Duodenal mucosa (tissue), 2 donors: ENCODE measurements at regions not wholly inside any gene's neighbourhood (a gene's known extent, or its start where the extent isn't known, plus 50 kb on each side); places are given as distances from the start of the nearest gene placed in this dataset.

ENCODE experiments used
- H3K27ac ChIP-seq: one replicate; pipeline ENCODE4 v1.7.0; 2013; ENCODE audit warnings: low read depth, low read length
- H3K27me3 ChIP-seq, 2 donors: one replicate each; pipeline ENCODE4 v1.7.0; 2013; ENCODE audit warnings: low read length in 2 of 2, control low read depth in 1 of 2; ENCODE audit not compliant: insufficient read depth in 2 of 2, control insufficient read depth in 1 of 2
- H3K36me3 ChIP-seq, 2 donors: one replicate each; pipeline ENCODE4 v1.7.0; 2013; ENCODE audit warnings: low read length in 2 of 2, control low read depth in 1 of 2; ENCODE audit not compliant: insufficient read depth in 2 of 2, control insufficient read depth in 1 of 2
- H3K4me1 ChIP-seq, 2 donors: one replicate each; pipeline ENCODE4 v1.7.0; 2013; ENCODE audit warnings: low read length in 2 of 2, control low read depth in 1 of 2; ENCODE audit not compliant: insufficient read depth in 2 of 2, control insufficient read depth in 1 of 2
- H3K4me3 ChIP-seq, 2 donors: one replicate each; pipeline ENCODE4 v1.7.0; 2013; ENCODE audit warnings: low read length in 2 of 2, low read depth in 1 of 2
- H3K9ac ChIP-seq, 2 donors: one replicate each; pipeline ENCODE4 v1.7.0; 2013; ENCODE audit warnings: low read length in 2 of 2, low read depth in 1 of 2
- H3K9me3 ChIP-seq, 2 donors: one replicate each; pipeline ENCODE4 v1.7.0; 2013; ENCODE audit warnings: low read length in 2 of 2, control low read depth in 1 of 2; ENCODE audit not compliant: control insufficient read depth in 1 of 2

DNA sequence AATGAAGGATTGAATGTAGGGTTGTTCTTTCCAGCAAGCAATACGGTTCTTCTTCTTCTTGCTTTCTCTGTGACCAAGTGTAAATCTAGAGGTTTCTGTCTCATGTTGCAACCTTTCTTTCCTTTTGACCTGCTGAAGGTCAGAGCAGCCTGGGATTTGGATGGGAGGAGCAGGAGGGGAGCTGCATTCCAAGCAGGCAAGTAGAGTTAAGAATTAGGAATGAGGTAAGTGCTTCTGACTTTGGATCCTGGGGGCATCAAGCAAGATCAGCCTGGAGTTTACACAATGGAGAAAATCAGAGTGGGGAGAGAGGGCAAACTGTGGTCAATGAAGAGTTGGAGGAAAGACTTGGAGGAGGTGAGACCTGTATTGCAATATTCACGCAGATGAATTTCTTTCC, 225.6 kb upstream of the ZBED5 start:
- Histone ChIP-seq H3K36me3 (no peaks in the 10 kb centered on the region), H3K9me3 (no peaks in the 10 kb centered on the region), H3K9ac (no peak overlapping the region), H3K27me3 (peaks cover 0 to 7% of the 10 kb centered on the region in 2 donors), H3K4me3 (no peak overlapping the region), H3K27ac (no peak overlapping the region), H3K4me1 (no peaks in the 10 kb centered on the region)

DNA sequence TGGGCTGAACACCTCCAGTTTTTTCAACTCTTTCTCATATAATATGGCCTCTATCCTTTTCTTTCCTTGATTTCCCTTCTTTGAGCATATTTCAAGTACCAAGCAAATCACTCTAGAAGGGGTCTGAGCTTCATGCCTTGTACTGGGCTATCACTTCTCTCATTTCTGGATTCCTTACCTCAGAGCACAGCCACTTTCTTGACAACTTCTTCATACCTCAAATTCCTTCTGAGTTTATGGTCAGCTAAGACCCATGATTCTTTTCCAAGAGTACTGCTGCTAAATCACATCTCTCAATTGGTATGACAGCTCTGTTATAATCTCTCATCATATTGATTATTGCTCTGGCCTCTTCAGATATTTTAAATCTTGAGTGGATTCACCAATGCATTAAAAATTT, 224.8 kb upstream of the ZBED5 start:
- Histone ChIP-seq H3K4me1 (no peaks in the 10 kb centered on the region), H3K9ac (no peak overlapping the region), H3K36me3 (no peaks in the 10 kb centered on the region), H3K27me3 (peaks cover 0 to 7% of the 10 kb centered on the region in 2 donors), H3K27ac (no peak overlapping the region), H3K9me3 (no peaks in the 10 kb centered on the region), H3K4me3 (no peak overlapping the region)

DNA sequence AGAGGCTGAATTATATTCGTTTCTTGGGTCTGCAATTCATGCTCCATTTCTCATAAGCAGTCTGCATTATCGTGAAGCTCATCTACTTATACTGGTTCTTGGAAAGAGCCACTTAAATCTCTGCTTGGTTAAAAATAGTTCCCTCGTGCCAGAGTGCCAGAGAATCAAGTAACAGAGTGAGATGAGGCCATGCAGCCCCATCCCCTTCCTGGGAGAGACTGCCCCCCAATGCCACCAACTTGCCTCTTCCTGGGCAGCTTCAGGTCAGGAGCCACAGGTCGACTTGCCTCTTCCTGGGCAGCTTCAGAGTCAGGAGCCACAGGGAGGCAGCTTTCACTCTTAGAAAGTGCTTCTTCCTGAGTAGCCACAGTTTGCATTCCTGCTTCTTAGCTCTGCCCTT, 223.9 kb upstream of the ZBED5 start:
- H3K4me1 ChIP-seq: no peaks in the 10 kb centered on the region
- H3K36me3 ChIP-seq: no peaks in the 10 kb centered on the region
- peaks cover 0 to 7% of the 10 kb centered on the region in 2 donors for H3K27me3 ChIP-seq
- H3K27ac ChIP-seq: no peak overlapping the region
- no peaks in the 10 kb centered on the region for H3K9me3 ChIP-seq
- H3K9ac ChIP-seq: no peak overlapping the region
- no peak overlapping the region for H3K4me3 ChIP-seq

DNA sequence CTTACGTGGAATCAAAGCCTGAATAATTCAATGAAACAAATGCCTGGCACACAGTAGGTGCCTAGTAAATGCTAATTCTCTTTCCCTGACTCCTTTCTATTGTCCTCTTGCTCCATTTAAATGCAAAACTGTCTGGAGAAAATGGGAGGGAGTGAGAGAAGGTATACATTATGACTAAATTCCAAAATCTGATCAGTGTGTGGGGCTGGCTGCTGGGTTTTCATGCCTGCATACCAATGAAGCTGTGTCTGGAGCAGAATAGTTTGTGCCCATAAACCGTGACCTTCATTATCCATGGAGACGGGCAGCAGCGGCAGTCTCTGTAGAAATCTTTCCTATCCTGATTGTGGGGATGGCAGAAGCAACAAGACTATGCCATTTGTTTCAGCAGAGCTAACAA, 223.4 kb upstream of the ZBED5 start:
- H3K27ac ChIP-seq: no peak overlapping the region
- H3K9me3 ChIP-seq: no peaks in the 10 kb centered on the region
- H3K9ac ChIP-seq: no peak overlapping the region
- H3K4me3 ChIP-seq: no peak overlapping the region
- no peaks in the 10 kb centered on the region for H3K36me3 ChIP-seq
- peaks cover 0 to 7% of the 10 kb centered on the region in 2 donors for H3K27me3 ChIP-seq
- H3K4me1 ChIP-seq: no peaks in the 10 kb centered on the region

DNA sequence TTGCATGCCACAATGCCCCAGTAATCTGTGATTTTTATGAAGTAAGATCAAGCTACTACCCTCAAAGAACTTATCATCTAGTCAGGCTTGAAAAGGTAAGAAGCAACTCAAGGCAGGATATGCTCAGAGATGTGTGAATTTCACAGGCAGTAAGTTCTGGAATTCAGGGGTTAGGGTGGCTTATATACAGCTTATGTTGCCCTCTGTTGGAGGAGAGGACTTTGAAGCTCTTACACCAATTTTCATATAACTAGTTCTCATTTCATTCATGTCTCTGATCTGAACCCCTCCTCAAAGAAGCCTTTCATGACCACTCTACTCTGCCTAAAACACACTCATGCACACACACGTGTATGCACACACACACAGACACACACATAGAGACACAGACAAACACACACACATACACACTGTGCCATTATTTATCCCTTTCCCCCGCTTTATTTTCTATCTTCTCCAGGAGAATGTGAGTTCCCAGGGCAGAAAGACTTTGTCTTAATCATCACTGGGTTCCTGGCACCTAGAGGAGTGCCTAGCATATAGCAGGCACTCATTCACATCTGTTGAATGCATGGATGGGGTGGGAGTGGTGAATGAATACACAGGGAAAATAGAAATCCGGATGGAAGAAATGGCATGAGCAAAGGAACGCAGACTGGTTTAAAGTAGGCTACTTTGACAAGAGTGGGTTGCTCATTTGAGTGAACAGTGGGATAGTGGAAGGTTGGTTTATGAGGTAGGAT, 220.7 kb upstream of the ZBED5 start:
- no peak overlapping the region for H3K9ac ChIP-seq

DNA sequence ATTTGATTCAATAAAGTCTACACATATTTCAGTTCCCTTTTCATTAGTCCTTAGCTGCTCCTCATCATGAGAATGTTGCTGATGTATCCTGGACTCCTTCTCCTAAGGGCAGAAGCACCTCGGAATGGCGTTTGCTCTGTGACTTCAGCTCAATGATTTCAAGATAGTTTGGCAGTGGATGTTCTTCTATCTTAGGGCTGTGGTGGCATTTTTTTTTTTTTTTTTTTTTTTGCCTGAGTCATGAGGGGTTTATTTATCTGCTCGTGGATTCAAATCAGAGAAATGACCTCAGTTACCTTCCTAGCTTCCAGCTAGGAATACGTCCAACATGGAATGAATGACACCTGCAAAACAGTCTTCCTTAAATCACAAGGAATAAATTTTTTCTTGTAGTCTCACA, 220.0 kb upstream of the ZBED5 start:
- Histone ChIP-seq H3K9ac (no peak overlapping the region), H3K4me1 (no peaks in the 10 kb centered on the region), H3K9me3 (no peaks in the 10 kb centered on the region), H3K4me3 (no peak overlapping the region), H3K27me3 (no peaks in the 10 kb centered on the region), H3K36me3 (no peaks in the 10 kb centered on the region), H3K27ac (no peak overlapping the region)

More for the DNA sequence above, 220.7 kb upstream of the ZBED5 start:
- no peak overlapping the region for H3K27ac ChIP-seq
- H3K27me3 ChIP-seq: peaks cover 0 to 4% of the 10 kb centered on the region in 2 donors
- H3K4me1 ChIP-seq: no peaks in the 10 kb centered on the region
- H3K9me3 ChIP-seq: no peaks in the 10 kb centered on the region
- no peak overlapping the region for H3K4me3 ChIP-seq
- H3K36me3 ChIP-seq: no peaks in the 10 kb centered on the region

DNA sequence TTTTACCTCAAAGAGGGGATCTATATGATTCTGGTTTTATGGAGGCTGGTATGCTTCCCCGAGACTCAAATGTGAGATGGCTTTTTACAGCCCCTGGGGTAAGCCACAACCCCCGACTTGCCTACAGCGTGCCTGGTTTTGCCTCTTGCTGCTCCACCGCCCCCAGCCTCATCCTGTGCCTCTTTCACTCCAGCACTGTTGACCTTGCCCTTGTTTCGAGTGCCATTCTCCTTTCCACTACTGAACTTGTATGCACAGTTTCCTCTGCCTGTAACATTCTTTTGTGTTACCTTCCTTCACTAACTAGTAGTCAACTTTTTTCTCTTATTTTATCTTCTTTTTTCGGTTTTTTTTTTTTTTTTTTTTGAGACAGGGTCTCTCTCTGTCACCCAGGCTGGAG, 219.0 kb upstream of the ZBED5 start:
- H3K9me3 ChIP-seq: no peaks in the 10 kb centered on the region
- H3K9ac ChIP-seq: no peak overlapping the region
- H3K4me3 ChIP-seq: no peak overlapping the region
- H3K4me1 ChIP-seq: no peaks in the 10 kb centered on the region
- no peak overlapping the region for H3K27ac ChIP-seq
- no peaks in the 10 kb centered on the region for H3K27me3 ChIP-seq
- no peaks in the 10 kb centered on the region for H3K36me3 ChIP-seq

DNA sequence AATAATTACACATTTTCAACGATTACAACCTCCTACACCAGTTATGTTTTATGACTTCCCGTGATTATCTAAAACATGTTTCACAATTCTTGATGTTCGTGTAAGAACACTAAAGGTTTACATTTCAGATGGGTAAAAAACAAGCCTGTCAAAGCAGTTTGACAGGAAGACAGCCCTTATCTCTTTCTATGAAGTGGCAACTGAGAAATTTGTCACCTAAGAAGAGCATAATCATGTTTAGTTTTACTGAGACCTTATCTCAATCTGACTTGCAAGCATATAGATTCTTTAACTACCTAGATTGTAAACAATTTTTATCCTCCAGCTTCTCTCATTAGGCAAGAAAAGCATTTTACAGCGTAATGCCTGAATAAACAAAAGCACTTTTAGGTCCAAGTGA, 218.4 kb upstream of the ZBED5 start:
- H3K27ac ChIP-seq: no peak overlapping the region
- no peaks in the 10 kb centered on the region for H3K27me3 ChIP-seq
- no peaks in the 10 kb centered on the region for H3K36me3 ChIP-seq
- no peaks in the 10 kb centered on the region for H3K9me3 ChIP-seq
- H3K4me3 ChIP-seq: no peak overlapping the region
- H3K9ac ChIP-seq: no peak overlapping the region
- H3K4me1 ChIP-seq: no peaks in the 10 kb centered on the region

DNA sequence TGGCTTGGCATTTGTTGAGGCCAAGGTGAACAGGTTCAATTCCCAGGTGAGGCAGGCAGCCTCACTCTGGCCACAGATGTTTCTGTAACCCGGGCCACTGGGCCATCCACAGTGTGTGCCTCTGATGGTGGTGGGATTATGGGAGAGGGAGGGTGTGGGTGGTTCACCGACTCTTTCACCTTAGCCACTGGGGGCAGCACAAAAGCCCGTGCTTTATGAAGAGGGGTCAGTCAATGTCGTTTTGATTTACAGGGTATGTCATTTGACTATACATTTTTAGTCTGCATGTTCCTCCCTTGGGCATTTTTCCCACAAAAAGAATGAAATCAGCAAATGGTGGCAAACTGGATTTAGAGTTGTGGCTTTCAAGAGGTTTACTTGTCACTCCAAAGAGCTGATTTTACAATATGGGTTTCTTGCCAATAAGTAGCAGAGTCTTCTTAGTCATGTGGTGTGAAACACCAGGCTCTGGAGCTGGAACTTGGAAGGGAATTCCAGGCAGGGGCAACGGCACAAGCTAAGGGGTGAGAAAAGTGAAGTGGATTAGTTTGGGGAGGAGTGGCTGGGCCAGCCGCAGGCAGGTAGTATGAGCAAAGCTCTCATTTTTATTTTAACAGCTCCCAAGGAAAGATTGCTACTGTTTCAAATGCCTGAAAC, 217.8 kb upstream of the ZBED5 start:
- no peaks in the 10 kb centered on the region for H3K36me3 ChIP-seq
- no peak overlapping the region for H3K27ac ChIP-seq
- H3K4me3 ChIP-seq: no peak overlapping the region
- H3K9me3 ChIP-seq: no peaks in the 10 kb centered on the region
- H3K27me3 ChIP-seq: no peaks in the 10 kb centered on the region
- no peaks in the 10 kb centered on the region for H3K4me1 ChIP-seq
- no peak overlapping the region for H3K9ac ChIP-seq

DNA sequence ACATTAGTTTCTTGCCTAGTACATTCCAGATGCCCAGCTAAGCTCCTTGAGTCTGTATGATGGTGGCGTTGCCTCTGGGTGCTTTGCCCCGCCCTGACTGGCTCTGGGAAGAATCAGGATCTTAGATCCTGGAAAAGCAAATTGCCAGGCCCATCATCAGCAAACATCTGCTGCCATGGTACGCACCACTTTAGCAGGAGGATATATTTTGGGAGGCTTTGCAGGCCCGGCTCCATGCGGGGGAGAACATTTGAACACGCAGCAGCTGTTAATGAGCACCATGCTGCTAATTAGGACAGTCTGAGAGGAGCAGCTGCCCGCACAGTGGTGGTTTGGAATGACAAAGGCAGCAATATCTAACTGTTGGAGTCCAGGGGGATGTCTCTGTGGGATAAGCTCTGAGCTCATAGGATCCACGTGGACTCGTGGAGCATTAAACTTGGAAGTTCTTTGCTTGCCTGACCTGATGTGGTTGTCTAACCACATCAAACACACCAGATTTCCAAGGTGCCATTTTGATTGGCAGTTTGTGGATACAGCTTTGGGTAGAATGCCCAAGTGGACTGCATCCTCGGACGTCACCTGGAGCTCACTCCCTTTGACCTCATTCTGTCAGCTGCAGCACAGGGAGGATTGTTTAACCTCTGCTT, 217.0 kb upstream of the ZBED5 start:
- H3K4me1 ChIP-seq: no peaks in the 10 kb centered on the region
- no peak overlapping the region for H3K4me3 ChIP-seq
- H3K27me3 ChIP-seq: no peaks in the 10 kb centered on the region
- no peaks in the 10 kb centered on the region for H3K9me3 ChIP-seq
- H3K9ac ChIP-seq: no peak overlapping the region
- no peak overlapping the region for H3K27ac ChIP-seq
- H3K36me3 ChIP-seq: no peaks in the 10 kb centered on the region
